ENCODE measurements at regions not wholly inside any gene's neighbourhood (a gene's known extent, or its start where the extent isn't known, plus 50 kb on each side); places are given as distances from the start of the nearest gene placed in this dataset.

DNA sequence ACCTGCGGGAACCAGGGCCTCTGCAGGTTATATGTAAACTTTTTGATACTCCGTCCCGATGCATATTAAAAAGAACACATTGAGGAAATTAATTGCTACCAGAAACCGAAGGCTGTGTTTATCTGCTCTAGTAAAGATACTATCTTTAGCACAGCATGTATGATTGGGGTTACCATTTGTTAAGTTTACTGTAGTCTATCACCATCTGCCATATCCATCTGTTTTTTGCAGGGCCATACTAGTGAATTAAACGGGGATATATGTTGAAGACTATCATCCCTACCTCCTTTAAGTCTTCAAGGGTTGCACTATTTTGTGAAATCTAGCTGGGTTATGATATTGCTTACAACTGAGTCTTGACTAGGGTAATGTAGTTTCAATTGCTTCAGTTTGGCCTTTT is 597.0 kb downstream of the SQOR start:
- no peaks in the 10 kb centered on the region for H3K27me3 Mint-ChIP-seq
- H3K4me3 Mint-ChIP-seq: no peak overlapping the region
- Histone ChIP-seq H3K27ac (ENCODE audit: low read length in 2 of 2) (no peak overlapping the region), H4K20me1 (ENCODE audit: control insufficient read depth, insufficient read depth, low read length, poor library complexity, severe bottlenecking) (no peaks in the 10 kb centered on the region), H3K27me3 (replicated peaks in 1 of 4; ENCODE audit: control extremely low read depth in 1 of 4, control insufficient read depth in 3 of 4, insufficient read depth in 4 of 4, low read length in 3 of 4) (no peaks in the 10 kb centered on the region), H3K4me2 (replicated peaks; ENCODE audit: low read depth, low read length, poor library complexity, severe bottlenecking) (no peak overlapping the region), H3K9me3 (ENCODE audit: control extremely low read depth in 1 of 3, control insufficient read depth in 2 of 3, insufficient read depth in 1 of 3, low read length in 2 of 3) (no peaks in the 10 kb centered on the region), H3K4me3 (ENCODE audit: control extremely low read depth in 1 of 5, extremely low read depth in 1 of 5, insufficient read depth in 1 of 5, low read depth in 2 of 5, low read length in 4 of 5) (no peak overlapping the region), H3K79me2 (ENCODE audit: control insufficient read depth, insufficient read depth, low read length) (no peaks in the 10 kb centered on the region), H3K4me1 (ENCODE audit: control insufficient read depth in 2 of 2, insufficient read depth in 2 of 2, low read length in 2 of 2) (no peaks in the 10 kb centered on the region), H2AFZ (ENCODE audit: insufficient read depth, low read depth, low read length, poor library complexity, severe bottlenecking) (no peak overlapping the region), H3K36me3 (replicated peaks in 1 of 2; ENCODE audit: control extremely low read depth in 1 of 2, control insufficient read depth in 1 of 2, extremely low read depth in 1 of 2, insufficient read depth in 2 of 2, low read length in 1 of 2) (no peaks in the 10 kb centered on the region), H3K9ac (ENCODE audit: low read length) (no peak overlapping the region)
- DNase-seq (no peak), ATAC-seq (ENCODE audit: low read depth) (no peak)
- H3K9me3 Mint-ChIP-seq (ENCODE audit: insufficient read depth): no peaks in the 10 kb centered on the region
- ChIA-PET CTCF (no interaction called here), POLR2A (no interaction called here)
- TF ChIP-seq EZH2 (IDR thresholded peaks at IDR 0.05; ENCODE audit: borderline replicate concordance, insufficient read depth, low read depth, low read length, poor library complexity, severe bottlenecking): no peak
- TF ChIP-seq, protein P1, sequence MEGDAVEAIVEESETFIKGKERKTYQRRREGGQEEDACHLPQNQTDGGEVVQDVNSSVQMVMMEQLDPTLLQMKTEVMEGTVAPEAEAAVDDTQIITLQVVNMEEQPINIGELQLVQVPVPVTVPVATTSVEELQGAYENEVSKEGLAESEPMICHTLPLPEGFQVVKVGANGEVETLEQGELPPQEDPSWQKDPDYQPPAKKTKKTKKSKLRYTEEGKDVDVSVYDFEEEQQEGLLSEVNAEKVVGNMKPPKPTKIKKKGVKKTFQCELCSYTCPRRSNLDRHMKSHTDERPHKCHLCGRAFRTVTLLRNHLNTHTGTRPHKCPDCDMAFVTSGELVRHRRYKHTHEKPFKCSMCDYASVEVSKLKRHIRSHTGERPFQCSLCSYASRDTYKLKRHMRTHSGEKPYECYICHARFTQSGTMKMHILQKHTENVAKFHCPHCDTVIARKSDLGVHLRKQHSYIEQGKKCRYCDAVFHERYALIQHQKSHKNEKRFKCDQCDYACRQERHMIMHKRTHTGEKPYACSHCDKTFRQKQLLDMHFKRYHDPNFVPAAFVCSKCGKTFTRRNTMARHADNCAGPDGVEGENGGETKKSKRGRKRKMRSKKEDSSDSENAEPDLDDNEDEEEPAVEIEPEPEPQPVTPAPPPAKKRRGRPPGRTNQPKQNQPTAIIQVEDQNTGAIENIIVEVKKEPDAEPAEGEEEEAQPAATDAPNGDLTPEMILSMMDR (IDR thresholded peaks at IDR 0.05): no peak
- no peak overlapping the region for H3K27ac Mint-ChIP-seq
- no peaks in the 10 kb centered on the region for H3K4me1 Mint-ChIP-seq
- intact Hi-C loops (cut with micrococcal nuclease): no loop called here
- no CpG with 5 or more reads among the region's 5 CpGs for WGBS (ENCODE audit: insufficient coverage)

DNA sequence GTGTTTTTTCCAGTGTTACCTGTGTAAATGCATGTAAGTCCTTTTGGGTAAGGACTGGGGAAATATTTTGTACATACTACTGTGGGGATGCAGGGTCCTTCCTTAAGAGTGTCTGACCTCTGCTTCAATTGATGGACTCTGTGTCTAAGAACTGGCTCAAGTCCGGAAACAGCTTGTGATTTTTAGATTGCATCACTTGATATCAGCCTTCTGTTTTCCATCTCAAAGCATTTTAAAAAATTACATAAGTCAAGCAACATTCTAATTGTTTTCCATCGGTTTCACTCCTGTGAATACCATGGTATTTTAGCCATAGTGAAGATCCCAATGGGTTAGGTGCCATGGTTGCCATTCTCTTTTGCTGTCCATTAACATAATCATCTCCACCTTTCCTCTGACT is 597.6 kb downstream of the SQOR start:
- Histone ChIP-seq H3K4me1 (ENCODE audit: control insufficient read depth in 2 of 2, insufficient read depth in 2 of 2, low read length in 2 of 2) (no peaks in the 10 kb centered on the region), H3K9ac (ENCODE audit: low read length) (no peak overlapping the region), H3K4me3 (ENCODE audit: control extremely low read depth in 1 of 5, extremely low read depth in 1 of 5, insufficient read depth in 1 of 5, low read depth in 2 of 5, low read length in 4 of 5) (no peak overlapping the region), H3K27me3 (replicated peaks in 1 of 4; ENCODE audit: control extremely low read depth in 1 of 4, control insufficient read depth in 3 of 4, insufficient read depth in 4 of 4, low read length in 3 of 4) (no peaks in the 10 kb centered on the region), H3K4me2 (replicated peaks; ENCODE audit: low read depth, low read length, poor library complexity, severe bottlenecking) (no peak overlapping the region), H3K79me2 (ENCODE audit: control insufficient read depth, insufficient read depth, low read length) (no peaks in the 10 kb centered on the region), H3K27ac (ENCODE audit: low read length in 2 of 2) (no peak overlapping the region), H2AFZ (ENCODE audit: insufficient read depth, low read depth, low read length, poor library complexity, severe bottlenecking) (no peak overlapping the region), H3K9me3 (ENCODE audit: control extremely low read depth in 1 of 3, control insufficient read depth in 2 of 3, insufficient read depth in 1 of 3, low read length in 2 of 3) (no peaks in the 10 kb centered on the region), H3K36me3 (replicated peaks in 1 of 2; ENCODE audit: control extremely low read depth in 1 of 2, control insufficient read depth in 1 of 2, extremely low read depth in 1 of 2, insufficient read depth in 2 of 2, low read length in 1 of 2) (no peaks in the 10 kb centered on the region), H4K20me1 (ENCODE audit: control insufficient read depth, insufficient read depth, low read length, poor library complexity, severe bottlenecking) (no peaks in the 10 kb centered on the region)
- ATAC-seq (ENCODE audit: low read depth) (no peak), DNase-seq (no peak)
- Mint-ChIP-seq H3K27me3 (no peaks in the 10 kb centered on the region), H3K9me3 (ENCODE audit: insufficient read depth) (no peaks in the 10 kb centered on the region), H3K27ac (no peak overlapping the region), H3K4me3 (no peak overlapping the region), H3K4me1 (no peaks in the 10 kb centered on the region)
- CTCF ChIA-PET: no interaction called here
- intact Hi-C loops (cut with micrococcal nuclease): no loop called here
- 0% methylated on average over 1 of the region's 2 CpGs for WGBS (ENCODE audit: insufficient coverage)
- no peak for TF ChIP-seq EZH2 (IDR thresholded peaks at IDR 0.05; ENCODE audit: borderline replicate concordance, insufficient read depth, low read depth, low read length, poor library complexity, severe bottlenecking)
- TF ChIP-seq, protein P1 (IDR thresholded peaks at IDR 0.05): no peak
- POLR2A ChIA-PET: no interaction called here

All from B cell (primary cell).